ENCODE measurements at regions not wholly inside any gene's neighbourhood (a gene's known extent, or its start where the extent isn't known, plus 50 kb on each side); places are given as distances from the start of the nearest gene placed in this dataset.
"Not testable (repeated sequence)": the region's sequence is repeated elsewhere in the genome, so short reads cannot be mapped to it uniquely, and the experiment has no call there.

- H3K27me3 ChIP-seq (ENCODE audit: low read depth, low read length); H3K27ac ChIP-seq (ENCODE audit: low read length); H3K9me3 ChIP-seq (ENCODE audit: control insufficient read depth in 1 of 2, low read length in 2 of 2); H3K4me3 ChIP-seq (ENCODE audit: low read depth in 1 of 2, low read length in 2 of 2); H3K36me3 ChIP-seq (ENCODE audit: control insufficient read depth in 1 of 2, insufficient read depth in 2 of 2, low read length in 2 of 2); H3K4me1 ChIP-seq (ENCODE audit: control insufficient read depth in 1 of 2, insufficient read depth in 2 of 2, low read length in 2 of 2): not testable (repeated sequence)
Measured at GRCh38 chr14:106626942-106627588, 1100.7 kb downstream of the TMEM121 start.

GRCh38 chr14:106631879-106632278, 1105.5 kb downstream of the TMEM121 start:
- H3K27me3 ChIP-seq (ENCODE audit: low read depth, low read length) = no peaks in the 10 kb centered on the region
- H3K4me3 ChIP-seq (ENCODE audit: low read depth in 1 of 2, low read length in 2 of 2) = no peak overlapping the region
- H3K36me3 ChIP-seq (ENCODE audit: control insufficient read depth in 1 of 2, insufficient read depth in 2 of 2, low read length in 2 of 2) = no peaks in the 10 kb centered on the region
- H3K27ac ChIP-seq (ENCODE audit: low read length) = no peak overlapping the region
- no peaks in the 10 kb centered on the region for H3K4me1 ChIP-seq (ENCODE audit: control insufficient read depth in 1 of 2, insufficient read depth in 2 of 2, low read length in 2 of 2)
- no peaks in the 10 kb centered on the region for H3K9me3 ChIP-seq (ENCODE audit: control insufficient read depth in 1 of 2, low read length in 2 of 2)

- Histone ChIP-seq H3K9me3 (ENCODE audit: control insufficient read depth in 1 of 2, low read length in 2 of 2) (no peaks in the 10 kb centered on the region), H3K4me1 (ENCODE audit: control insufficient read depth in 1 of 2, insufficient read depth in 2 of 2, low read length in 2 of 2) (no peaks in the 10 kb centered on the region), H3K27ac (ENCODE audit: low read length) (no peak overlapping the region), H3K4me3 (ENCODE audit: low read depth in 1 of 2, low read length in 2 of 2) (no peak overlapping the region), H3K27me3 (ENCODE audit: low read depth, low read length) (no peaks in the 10 kb centered on the region), H3K36me3 (ENCODE audit: control insufficient read depth in 1 of 2, insufficient read depth in 2 of 2, low read length in 2 of 2) (no peaks in the 10 kb centered on the region)
Measured at GRCh38 chr14:106633721-106634120, 1107.3 kb downstream of the TMEM121 start.

GRCh38 chr14:106635569-106635968, 1109.2 kb downstream of the TMEM121 start:
- no peak overlapping the region for H3K4me3 ChIP-seq (ENCODE audit: low read depth in 1 of 2, low read length in 2 of 2)
- H3K36me3 ChIP-seq (ENCODE audit: control insufficient read depth in 1 of 2, insufficient read depth in 2 of 2, low read length in 2 of 2) = no peaks in the 10 kb centered on the region
- no peaks in the 10 kb centered on the region for H3K9me3 ChIP-seq (ENCODE audit: control insufficient read depth in 1 of 2, low read length in 2 of 2)
- H3K4me1 ChIP-seq (ENCODE audit: control insufficient read depth in 1 of 2, insufficient read depth in 2 of 2, low read length in 2 of 2) = no peaks in the 10 kb centered on the region
- H3K27me3 ChIP-seq (ENCODE audit: low read depth, low read length) = no peaks in the 10 kb centered on the region
- no peak overlapping the region for H3K27ac ChIP-seq (ENCODE audit: low read length)

GRCh38 chr14:106638786-106639452, 1112.5 kb downstream of the TMEM121 start:
- H3K27me3 ChIP-seq (ENCODE audit: low read depth, low read length); H3K9me3 ChIP-seq (ENCODE audit: control insufficient read depth in 1 of 2, low read length in 2 of 2); H3K36me3 ChIP-seq (ENCODE audit: control insufficient read depth in 1 of 2, insufficient read depth in 2 of 2, low read length in 2 of 2); H3K4me1 ChIP-seq (ENCODE audit: control insufficient read depth in 1 of 2, insufficient read depth in 2 of 2, low read length in 2 of 2); H3K27ac ChIP-seq (ENCODE audit: low read length); H3K4me3 ChIP-seq (ENCODE audit: low read depth in 1 of 2, low read length in 2 of 2): not testable (repeated sequence)

GRCh38 chr14:106642090-106642489, 1115.7 kb downstream of the TMEM121 start:
- Histone ChIP-seq H3K9me3 (ENCODE audit: control insufficient read depth in 1 of 2, low read length in 2 of 2) (no peaks in the 10 kb centered on the region), H3K27ac (ENCODE audit: low read length) (no peak overlapping the region), H3K27me3 (ENCODE audit: low read depth, low read length) (no peaks in the 10 kb centered on the region), H3K36me3 (ENCODE audit: control insufficient read depth in 1 of 2, insufficient read depth in 2 of 2, low read length in 2 of 2) (no peaks in the 10 kb centered on the region), H3K4me3 (ENCODE audit: low read depth in 1 of 2, low read length in 2 of 2) (no peak overlapping the region), H3K4me1 (ENCODE audit: control insufficient read depth in 1 of 2, insufficient read depth in 2 of 2, low read length in 2 of 2) (no peaks in the 10 kb centered on the region)

GRCh38 chr14:106642971-106643370, 1116.6 kb downstream of the TMEM121 start:
- not testable (repeated sequence) for H3K4me3 ChIP-seq (ENCODE audit: low read depth in 1 of 2, low read length in 2 of 2); H3K9me3 ChIP-seq (ENCODE audit: control insufficient read depth in 1 of 2, low read length in 2 of 2); H3K4me1 ChIP-seq (ENCODE audit: control insufficient read depth in 1 of 2, insufficient read depth in 2 of 2, low read length in 2 of 2); H3K27me3 ChIP-seq (ENCODE audit: low read depth, low read length); H3K27ac ChIP-seq (ENCODE audit: low read length); H3K36me3 ChIP-seq (ENCODE audit: control insufficient read depth in 1 of 2, insufficient read depth in 2 of 2, low read length in 2 of 2)

- not testable (repeated sequence) for H3K9me3 ChIP-seq (ENCODE audit: control insufficient read depth in 1 of 2, low read length in 2 of 2); H3K27ac ChIP-seq (ENCODE audit: low read length)
Measured at GRCh38 chr14:106648874-106649273, 1122.5 kb downstream of the TMEM121 start.

GRCh38 chr14:106651016-106651415, 1124.6 kb downstream of the TMEM121 start:
- Histone ChIP-seq H3K4me3 (ENCODE audit: low read depth in 1 of 2, low read length in 2 of 2) (no peak overlapping the region), H3K27me3 (ENCODE audit: low read depth, low read length) (no peaks in the 10 kb centered on the region), H3K36me3 (ENCODE audit: control insufficient read depth in 1 of 2, insufficient read depth in 2 of 2, low read length in 2 of 2) (no peaks in the 10 kb centered on the region), H3K4me1 (ENCODE audit: control insufficient read depth in 1 of 2, insufficient read depth in 2 of 2, low read length in 2 of 2) (no peaks in the 10 kb centered on the region), H3K27ac (ENCODE audit: low read length) (no peak overlapping the region), H3K9me3 (ENCODE audit: control insufficient read depth in 1 of 2, low read length in 2 of 2) (no peaks in the 10 kb centered on the region)

More at GRCh38 chr14:106648874-106649273, 1122.5 kb downstream of the TMEM121 start:
- H3K27me3 ChIP-seq (ENCODE audit: low read depth, low read length); H3K4me1 ChIP-seq (ENCODE audit: control insufficient read depth in 1 of 2, insufficient read depth in 2 of 2, low read length in 2 of 2); H3K4me3 ChIP-seq (ENCODE audit: low read depth in 1 of 2, low read length in 2 of 2); H3K36me3 ChIP-seq (ENCODE audit: control insufficient read depth in 1 of 2, insufficient read depth in 2 of 2, low read length in 2 of 2): not testable (repeated sequence)

- Histone ChIP-seq H3K27ac (ENCODE audit: low read length) (no peak overlapping the region), H3K4me1 (ENCODE audit: control insufficient read depth in 1 of 2, insufficient read depth in 2 of 2, low read length in 2 of 2) (no peaks in the 10 kb centered on the region), H3K4me3 (ENCODE audit: low read depth in 1 of 2, low read length in 2 of 2) (no peak overlapping the region), H3K9me3 (ENCODE audit: control insufficient read depth in 1 of 2, low read length in 2 of 2) (no peaks in the 10 kb centered on the region), H3K27me3 (ENCODE audit: low read depth, low read length) (no peaks in the 10 kb centered on the region), H3K36me3 (ENCODE audit: control insufficient read depth in 1 of 2, insufficient read depth in 2 of 2, low read length in 2 of 2) (no peaks in the 10 kb centered on the region)
Measured at GRCh38 chr14:106652494-106652893, 1126.1 kb downstream of the TMEM121 start.

GRCh38 chr14:106657460-106657859, 1131.1 kb downstream of the TMEM121 start:
- Histone ChIP-seq H3K36me3 (ENCODE audit: control insufficient read depth in 1 of 2, insufficient read depth in 2 of 2, low read length in 2 of 2) (no peaks in the 10 kb centered on the region), H3K27me3 (ENCODE audit: low read depth, low read length) (no peaks in the 10 kb centered on the region), H3K4me3 (ENCODE audit: low read depth in 1 of 2, low read length in 2 of 2) (no peak overlapping the region), H3K4me1 (ENCODE audit: control insufficient read depth in 1 of 2, insufficient read depth in 2 of 2, low read length in 2 of 2) (no peaks in the 10 kb centered on the region), H3K9me3 (ENCODE audit: control insufficient read depth in 1 of 2, low read length in 2 of 2) (no peaks in the 10 kb centered on the region), H3K27ac (ENCODE audit: low read length) (no peak overlapping the region)

Data from muscle layer of duodenum (tissue), 2 donors.